NT2/D1 (cell line): ENCODE measurements at regions not wholly inside any gene's neighbourhood (a gene's known extent, or its start where the extent isn't known, plus 50 kb on each side); places are given as distances from the start of the nearest gene placed in this dataset.

Source experiments
- DNase-seq: peaks from one replicate; pipeline ENCODE4 v3.0.0-alpha.2; 2011; ENCODE audit warnings: low read depth, low spot score
- H3K27me3 ChIP-seq: 2 replicates; pipeline ENCODE4 v1.6.0; 2011; ENCODE audit warnings: mild to moderate bottlenecking; ENCODE audit not compliant: insufficient read length, insufficient read depth
- H3K36me3 ChIP-seq: 2 replicates; pipeline ENCODE4 v1.6.1; 2011; ENCODE audit warnings: mild to moderate bottlenecking, low read length, mixed read lengths; ENCODE audit not compliant: insufficient read depth, insufficient read length
- H3K4me1 ChIP-seq: 2 replicates; pipeline ENCODE4 v1.5.1; 2011; ENCODE audit not compliant: insufficient read depth, insufficient read length
- H3K4me3 ChIP-seq: 2 replicates; pipeline ENCODE4 v1.5.1; 2011; ENCODE audit warnings: low read depth; ENCODE audit not compliant: insufficient read length
- H3K9ac ChIP-seq: 2 replicates; pipeline ENCODE4 v1.6.0; 2011; ENCODE audit warnings: low read depth; ENCODE audit not compliant: insufficient read length
- H3K9me3 ChIP-seq: 2 replicates; pipeline ENCODE4 v1.5.1; 2011; ENCODE audit warnings: mild to moderate bottlenecking, low read length; ENCODE audit not compliant: insufficient read depth
- SUZ12 ChIP-seq: IDR thresholded peaks from 2 replicates; pipeline ENCODE4 v1.6.1; 2011; ENCODE audit not compliant: insufficient read length, insufficient read depth; ENCODE audit errors: extremely low read depth
- YY1 ChIP-seq: IDR thresholded peaks from 2 replicates; pipeline ENCODE4 v1.6.1; 2011; ENCODE audit not compliant: insufficient read length, insufficient read depth
- ZNF274 ChIP-seq: IDR thresholded peaks from 2 replicates; pipeline ENCODE4 v1.6.1; 2011; ENCODE audit warnings: mild to moderate bottlenecking, low read depth, low read length

GRCh38 chr12:20212658-20213555 is 155.4 kb upstream of the PDE3A start:
- Histone ChIP-seq H3K9me3 (peaks cover 54% of the 10 kb centered on the region), H3K4me3 (no peak overlapping the region), H3K27me3 (no peaks in the 10 kb centered on the region), H3K36me3 (no peaks in the 10 kb centered on the region), H3K4me1 (no peaks in the 10 kb centered on the region), H3K9ac (peak overlapping the region; percentile 6)
- TF ChIP-seq SUZ12 (no peak), ZNF274 (no peak), YY1 (no peak)
- DNase-seq = peak; percentile 100

GRCh38 chr12:20213723-20214625 is 154.4 kb upstream of the PDE3A start:
- no peak for TF ChIP-seq ZNF274
- no peak for TF ChIP-seq YY1
- TF ChIP-seq SUZ12 = no peak
- no peaks in the 10 kb centered on the region for H3K4me1 ChIP-seq
- H3K9me3 ChIP-seq = peaks cover 65% of the 10 kb centered on the region
- no peak overlapping the region for H3K9ac ChIP-seq
- no peak for DNase-seq
- no peak overlapping the region for H3K4me3 ChIP-seq
- H3K36me3 ChIP-seq = no peaks in the 10 kb centered on the region
- H3K27me3 ChIP-seq = no peaks in the 10 kb centered on the region

- TF ChIP-seq SUZ12 (no peak), ZNF274 (no peak), YY1 (no peak)
- no peaks in the 10 kb centered on the region for H3K36me3 ChIP-seq
- H3K4me3 ChIP-seq = no peak overlapping the region
- peaks cover 51% of the 10 kb centered on the region for H3K9me3 ChIP-seq
- H3K27me3 ChIP-seq = no peaks in the 10 kb centered on the region
- DNase-seq = peak; percentile 72
- H3K9ac ChIP-seq = no peak overlapping the region
- no peaks in the 10 kb centered on the region for H3K4me1 ChIP-seq
Observed at GRCh38 chr12:20220339-20220738, 148.0 kb upstream of the PDE3A start.

- TF ChIP-seq YY1 = no peak
- Histone ChIP-seq H3K9ac (no peak overlapping the region), H3K9me3 (peaks cover 45% of the 10 kb centered on the region), H3K4me3 (no peak overlapping the region), H3K4me1 (no peaks in the 10 kb centered on the region), H3K36me3 (no peaks in the 10 kb centered on the region), H3K27me3 (no peaks in the 10 kb centered on the region)
- no peak for DNase-seq
Observed at GRCh38 chr12:20232931-20233675, 135.2 kb upstream of the PDE3A start.

GRCh38 chr12:20234474-20234873 is 133.9 kb upstream of the PDE3A start:
- no peaks in the 10 kb centered on the region for H3K27me3 ChIP-seq
- TF ChIP-seq ZNF274 (no peak), YY1 (no peak), SUZ12 (no peak)
- peaks cover 49% of the 10 kb centered on the region for H3K9me3 ChIP-seq
- H3K9ac ChIP-seq = no peak overlapping the region
- H3K4me3 ChIP-seq = no peak overlapping the region
- no peak for DNase-seq
- H3K4me1 ChIP-seq = no peaks in the 10 kb centered on the region
- no peaks in the 10 kb centered on the region for H3K36me3 ChIP-seq

GRCh38 chr12:20237091-20237490 is 131.2 kb upstream of the PDE3A start:
- no peak for DNase-seq
- H3K4me1 ChIP-seq = no peaks in the 10 kb centered on the region

More at GRCh38 chr12:20237091-20237490, 131.2 kb upstream of the PDE3A start:
- Histone ChIP-seq H3K4me3 (no peak overlapping the region), H3K36me3 (no peaks in the 10 kb centered on the region), H3K9me3 (peaks cover 28% of the 10 kb centered on the region), H3K27me3 (no peaks in the 10 kb centered on the region), H3K9ac (no peak overlapping the region)
- TF ChIP-seq SUZ12 = no peak
- TF ChIP-seq ZNF274 = no peak
- TF ChIP-seq YY1 = no peak
